A673 (cell line): ENCODE measurements at regions not wholly inside any gene's neighbourhood (a gene's known extent, or its start where the extent isn't known, plus 50 kb on each side); places are given as distances from the start of the nearest gene placed in this dataset.
"Not testable (repeated sequence)": the region's sequence is repeated elsewhere in the genome, so short reads cannot be mapped to it uniquely, and the experiment has no call there.

Source experiments
- BruUV-seq: library from RNA; stranded (reverse); fragments of 400-500 nt; replicated peaks from 2 replicates; lab custom pipeline; 2021; lab: Mats Ljungman, UMichigan
- CTCF ChIA-PET: fragments of 300-600 bp; sonication (Branson Sonifier 250); formaldehyde crosslinking; loops from one replicate; lab custom pipeline; 2022; ENCODE audit warnings: antibody characterized with exemption; lab: Charles Lee
- POLR2A ChIA-PET: fragments of 300-600 bp; sonication (Branson Sonifier 250); formaldehyde crosslinking; loops from one replicate; lab custom pipeline; 2022; ENCODE audit warnings: antibody characterized with exemption; ENCODE audit not compliant: low non-redundant PET; lab: Charles Lee
- DNase-seq: peaks from one replicate; pipeline ENCODE4 v3.0.0-alpha.2; 2015; ENCODE audit warnings: low spot score
- H3K27ac ChIP-seq: fragments of 200-600 bp; sonication (generic); 2 replicates; pipeline ENCODE4 v1.5.1; 2016; ENCODE audit warnings: mixed run types, low read depth, mild to moderate bottlenecking, mixed read lengths, antibody characterized with exemption, low read length; ENCODE audit not compliant: poor library complexity, severe bottlenecking
- H3K27me3 ChIP-seq: fragments of 200-600 bp; sonication (generic); replicated peaks from 2 replicates; pipeline ENCODE4 v1.6.1; 2017; ENCODE audit warnings: mixed run types, low read depth, mild to moderate bottlenecking, mixed read lengths, antibody characterized with exemption, low read length; ENCODE audit not compliant: insufficient read depth, poor library complexity
- H3K36me3 ChIP-seq: fragments of 200-600 bp; sonication (generic); 2 replicates; pipeline ENCODE4 v1.6.1; 2016; ENCODE audit warnings: mixed run types, mild to moderate bottlenecking, mixed read lengths, antibody characterized with exemption, low read length; ENCODE audit not compliant: insufficient read depth, poor library complexity, severe bottlenecking
- H3K4me1 ChIP-seq: fragments of 200-600 bp; sonication (generic); 2 replicates; pipeline ENCODE4 v1.6.1; 2017; ENCODE audit warnings: mixed run types, mild to moderate bottlenecking, mixed read lengths, antibody characterized with exemption, low read length; ENCODE audit not compliant: insufficient read depth, poor library complexity, severe bottlenecking
- H3K4me3 ChIP-seq: fragments of 200-600 bp; sonication (generic); 2 replicates; pipeline ENCODE4 v1.5.1; 2016; ENCODE audit warnings: low read depth, mixed run types, mild to moderate bottlenecking, mixed read lengths, low read length; ENCODE audit not compliant: poor library complexity, severe bottlenecking
- H3K9me3 ChIP-seq: fragments of 200-600 bp; sonication (generic); 2 replicates; pipeline ENCODE4 v1.6.1; 2016; ENCODE audit warnings: mixed run types, low read depth, mild to moderate bottlenecking, mixed read lengths, antibody characterized with exemption, low read length; ENCODE audit not compliant: poor library complexity, severe bottlenecking
- EZH2 ChIP-seq: fragments of 200-600 bp; sonication (generic); IDR thresholded peaks from 2 replicates; pipeline ENCODE4 v1.6.1; 2017; ENCODE audit warnings: borderline replicate concordance, low read depth, mild to moderate bottlenecking, mixed read lengths, antibody characterized with exemption, low read length; ENCODE audit not compliant: poor library complexity, severe bottlenecking
- intact Hi-C: fragments of 100-400 bp; cut with micrococcal nuclease; formaldehyde crosslinking; loops from one replicate; pipeline ENCODE4 v1.10.0; 2022; ENCODE audit not compliant: unreplicated experiment
- TF ChIP-seq, protein P1 (sequence below): fragments of 300-800, 200-600 bp; sonication (generic); conservative IDR thresholded peaks from 2 replicates; pipeline ENCODE4 v1.5.1; 2017; ENCODE audit warnings: low read depth, mild to moderate bottlenecking, antibody characterized with exemption, low read length, moderate library complexity, mixed read lengths

DNA sequence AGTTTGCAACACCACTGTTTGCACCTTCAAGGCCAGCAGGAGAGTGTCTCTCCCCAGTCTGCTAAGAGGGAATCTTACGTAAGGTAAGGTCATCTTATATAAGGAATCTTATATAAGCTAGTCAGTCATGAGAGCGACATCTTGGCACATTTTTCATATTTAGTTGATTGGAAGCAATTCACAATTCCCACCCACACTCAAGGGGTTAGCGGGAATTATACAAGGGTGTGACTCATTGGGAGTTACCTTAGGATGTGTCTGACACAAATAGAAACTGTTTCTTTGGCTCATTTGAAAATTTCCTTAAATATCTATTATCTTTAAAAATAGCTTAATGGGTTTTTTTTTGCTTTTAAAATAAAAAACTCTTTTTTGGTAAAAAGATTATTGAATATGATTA is 62.1 kb upstream of the GRPR start:
- DNase-seq, result peak; percentile 13
- no peaks in the 10 kb centered on the region for H3K4me1 ChIP-seq
- ChIA-PET POLR2A (no interaction called here), CTCF (no interaction called here)
- H3K27me3 ChIP-seq, result no peaks in the 10 kb centered on the region
- TF ChIP-seq EZH2, result no peak
- TF ChIP-seq, protein P1, sequence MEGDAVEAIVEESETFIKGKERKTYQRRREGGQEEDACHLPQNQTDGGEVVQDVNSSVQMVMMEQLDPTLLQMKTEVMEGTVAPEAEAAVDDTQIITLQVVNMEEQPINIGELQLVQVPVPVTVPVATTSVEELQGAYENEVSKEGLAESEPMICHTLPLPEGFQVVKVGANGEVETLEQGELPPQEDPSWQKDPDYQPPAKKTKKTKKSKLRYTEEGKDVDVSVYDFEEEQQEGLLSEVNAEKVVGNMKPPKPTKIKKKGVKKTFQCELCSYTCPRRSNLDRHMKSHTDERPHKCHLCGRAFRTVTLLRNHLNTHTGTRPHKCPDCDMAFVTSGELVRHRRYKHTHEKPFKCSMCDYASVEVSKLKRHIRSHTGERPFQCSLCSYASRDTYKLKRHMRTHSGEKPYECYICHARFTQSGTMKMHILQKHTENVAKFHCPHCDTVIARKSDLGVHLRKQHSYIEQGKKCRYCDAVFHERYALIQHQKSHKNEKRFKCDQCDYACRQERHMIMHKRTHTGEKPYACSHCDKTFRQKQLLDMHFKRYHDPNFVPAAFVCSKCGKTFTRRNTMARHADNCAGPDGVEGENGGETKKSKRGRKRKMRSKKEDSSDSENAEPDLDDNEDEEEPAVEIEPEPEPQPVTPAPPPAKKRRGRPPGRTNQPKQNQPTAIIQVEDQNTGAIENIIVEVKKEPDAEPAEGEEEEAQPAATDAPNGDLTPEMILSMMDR, result no peak
- H3K4me3 ChIP-seq, result no peak overlapping the region
- intact Hi-C loops, result no loop called here
- no TSS peak for BruUV-seq
- H3K36me3 ChIP-seq, result no peaks in the 10 kb centered on the region
- H3K27ac ChIP-seq, result no peak overlapping the region
- H3K9me3 ChIP-seq, result no peaks in the 10 kb centered on the region

- H3K36me3 ChIP-seq, result no peaks in the 10 kb centered on the region
- no peaks in the 10 kb centered on the region for H3K27me3 ChIP-seq
- BruUV-seq, result no TSS peak
- H3K27ac ChIP-seq, result no peak overlapping the region
- TF ChIP-seq, protein P1, result no peak
- TF ChIP-seq EZH2, result no peak
- ChIA-PET POLR2A (no interaction called here), CTCF (no interaction called here)
- H3K4me1 ChIP-seq, result no peaks in the 10 kb centered on the region
- H3K4me3 ChIP-seq, result no peak overlapping the region
- no peaks in the 10 kb centered on the region for H3K9me3 ChIP-seq
- intact Hi-C loops, result no loop called here
- no peak for DNase-seq
These were observed 63.1 kb upstream of the GRPR start for GRCh38 chrX:16060252-16060651.

GRCh38 chrX:16049126-16049525 is 74.2 kb upstream of the GRPR start:
- H3K4me3 ChIP-seq, intact Hi-C loops, CTCF ChIA-PET, H3K27ac ChIP-seq, H3K36me3 ChIP-seq, BruUV-seq, H3K9me3 ChIP-seq, DNase-seq, POLR2A ChIA-PET, H3K4me1 ChIP-seq, H3K27me3 ChIP-seq: not testable (repeated sequence)

GRCh38 chrX:16042980-16043379 is 80.4 kb upstream of the GRPR start:
- intact Hi-C loops, result no loop called here
- CTCF ChIA-PET, result no interaction called here
- no peak overlapping the region for H3K4me3 ChIP-seq

More at GRCh38 chrX:16042980-16043379, 80.4 kb upstream of the GRPR start:
- H3K4me1 ChIP-seq, result no peaks in the 10 kb centered on the region
- H3K27me3 ChIP-seq, result no peaks in the 10 kb centered on the region
- H3K27ac ChIP-seq, result no peak overlapping the region
- BruUV-seq, result no TSS peak
- no peaks in the 10 kb centered on the region for H3K9me3 ChIP-seq
- TF ChIP-seq, protein P1, result no peak
- no peak for TF ChIP-seq EZH2
- H3K36me3 ChIP-seq, result no peaks in the 10 kb centered on the region
- POLR2A ChIA-PET, result no interaction called here
- no peak for DNase-seq
